ENCODE measurements at regions not wholly inside any gene's neighbourhood (a gene's known extent, or its start where the extent isn't known, plus 50 kb on each side); places are given as distances from the start of the nearest gene placed in this dataset.
"Not testable (repeated sequence)": the region's sequence is repeated elsewhere in the genome, so short reads cannot be mapped to it uniquely, and the experiment has no call there.

- no peak for DNase-seq
Observed at GRCh38 chr17:21517538-21518293, 141.6 kb downstream of the KCNJ12 start.

GRCh38 chr17:21522755-21523336 lies 146.7 kb downstream of the KCNJ12 start:
- DNase-seq: no peak

- DNase-seq: no peak
Observed at GRCh38 chr17:21523497-21524210, 147.5 kb downstream of the KCNJ12 start.

- no peak for DNase-seq
Observed at GRCh38 chr17:21524211-21524591, 148.0 kb downstream of the KCNJ12 start.

- DNase-seq: no peak
Observed at GRCh38 chr17:21525464-21526130, 149.4 kb downstream of the KCNJ12 start.

GRCh38 chr17:21528031-21528695 lies 152.0 kb downstream of the KCNJ12 start:
- DNase-seq: no peak

- no peak for DNase-seq
Observed at GRCh38 chr17:21530311-21530710, 154.2 kb downstream of the KCNJ12 start.

- no peak for DNase-seq
Observed at GRCh38 chr17:21530841-21531240, 154.7 kb downstream of the KCNJ12 start.

- no peak for DNase-seq
Observed at GRCh38 chr17:21532763-21533385, 156.7 kb downstream of the KCNJ12 start.

- DNase-seq: no peak
Observed at GRCh38 chr17:21535686-21536375, 156.5 kb upstream of the KCNJ18 start.

GRCh38 chr17:21537302-21537701 lies 155.0 kb upstream of the KCNJ18 start:
- DNase-seq: no peak

GRCh38 chr17:21538615-21539014 lies 153.7 kb upstream of the KCNJ18 start:
- no peak for DNase-seq

- no peak for DNase-seq
Observed at GRCh38 chr17:21539146-21539545, 153.2 kb upstream of the KCNJ18 start.

- no peak for DNase-seq
Observed at GRCh38 chr17:21540502-21540901, 151.8 kb upstream of the KCNJ18 start.

- DNase-seq: no peak
Observed at GRCh38 chr17:21542070-21542469, 150.3 kb upstream of the KCNJ18 start.

- no peak for DNase-seq
Observed at GRCh38 chr17:21542991-21543390, 149.3 kb upstream of the KCNJ18 start.

- no peak for DNase-seq
Observed at GRCh38 chr17:21545064-21545463, 147.3 kb upstream of the KCNJ18 start.

- no peak for DNase-seq
Observed at GRCh38 chr17:21548236-21548635, 144.1 kb upstream of the KCNJ18 start.

GRCh38 chr17:21549107-21549687 lies 143.1 kb upstream of the KCNJ18 start:
- no peak for DNase-seq

GRCh38 chr17:21550031-21550430 lies 142.3 kb upstream of the KCNJ18 start:
- DNase-seq: not testable (repeated sequence)

GRCh38 chr17:21551081-21551881 lies 141.0 kb upstream of the KCNJ18 start:
- DNase-seq: no peak
